DMS 273 treated with DMSO at 0.1 percent for 48 hours (cell line): ENCODE measurements at regions not wholly inside any gene's neighbourhood (a gene's known extent, or its start where the extent isn't known, plus 50 kb on each side); places are given as distances from the start of the nearest gene placed in this dataset.
"Not testable (repeated sequence)": the region's sequence is repeated elsewhere in the genome, so short reads cannot be mapped to it uniquely, and the experiment has no call there.

Source experiments
- DNase-seq: peaks from one replicate; lab custom pipeline; 2025; lab: John Stamatoyannopoulos, UW

GRCh38 chr2:53493210-53493609 is 274.4 kb upstream of the CHAC2 start:
- no peak for DNase-seq

GRCh38 chr2:53490659-53491058 is 276.9 kb upstream of the CHAC2 start:
- peak; percentile 33 for DNase-seq

- not testable (repeated sequence) for DNase-seq
Measured at GRCh38 chr2:53486185-53486899, 281.3 kb upstream of the CHAC2 start.

DNA sequence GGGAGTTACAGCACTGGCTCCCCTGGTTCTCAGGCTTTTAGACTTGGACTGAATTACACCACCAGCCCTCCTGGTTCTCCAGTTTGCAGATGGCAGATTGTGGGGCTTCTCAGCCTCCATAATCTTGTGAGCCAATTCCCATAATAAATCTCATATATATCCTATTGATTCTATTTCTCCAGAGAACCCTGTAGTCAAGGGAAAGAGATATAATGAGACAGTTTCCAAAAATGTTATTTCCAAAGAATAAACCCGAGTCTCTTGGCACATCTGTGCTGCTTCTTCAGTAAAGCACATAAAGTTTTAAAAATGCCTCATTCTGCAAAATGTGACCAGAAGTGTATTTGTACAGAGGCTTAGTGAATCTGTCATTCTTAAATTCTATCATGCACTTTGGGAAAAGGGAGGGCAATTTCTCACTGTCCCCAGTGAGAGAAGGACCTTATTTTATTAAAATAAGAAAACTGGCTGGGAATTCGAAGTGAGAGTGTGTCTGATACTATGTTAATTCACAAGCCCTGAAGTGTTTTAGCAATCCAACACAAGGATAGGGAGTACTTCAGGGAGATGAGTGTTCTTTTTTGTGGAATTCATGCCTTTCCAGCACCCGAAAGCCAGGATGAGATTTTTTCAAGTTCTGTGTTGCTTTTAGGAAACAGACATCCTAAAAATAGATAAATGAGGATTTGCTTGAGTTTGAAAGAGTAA is 282.4 kb upstream of the CHAC2 start:
- no peak for DNase-seq

DNA sequence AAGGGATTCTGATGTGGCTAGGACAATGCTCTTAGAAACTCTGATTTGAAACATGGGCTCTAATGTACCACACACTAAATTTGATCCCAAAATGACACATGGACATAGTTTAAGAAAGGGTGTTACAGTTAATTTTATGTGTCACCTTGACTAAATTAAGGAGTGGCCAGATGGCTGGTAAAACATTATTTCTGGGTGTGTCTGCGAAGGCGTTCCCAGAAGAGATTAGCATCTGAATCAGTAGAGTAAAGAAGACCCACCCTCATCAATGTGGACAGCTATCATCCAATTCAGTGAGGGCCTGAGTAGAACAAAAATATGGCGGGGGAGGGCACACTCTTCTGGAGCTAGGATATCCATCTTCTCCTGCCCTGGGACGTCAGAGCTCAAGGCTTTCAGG is 283.1 kb upstream of the CHAC2 start:
- DNase-seq = no peak

- no peak for DNase-seq
Measured at GRCh38 chr2:53477517-53477916, 290.1 kb upstream of the CHAC2 start.

GRCh38 chr2:53476834-53477233 is 290.8 kb upstream of the CHAC2 start:
- no peak for DNase-seq

DNA sequence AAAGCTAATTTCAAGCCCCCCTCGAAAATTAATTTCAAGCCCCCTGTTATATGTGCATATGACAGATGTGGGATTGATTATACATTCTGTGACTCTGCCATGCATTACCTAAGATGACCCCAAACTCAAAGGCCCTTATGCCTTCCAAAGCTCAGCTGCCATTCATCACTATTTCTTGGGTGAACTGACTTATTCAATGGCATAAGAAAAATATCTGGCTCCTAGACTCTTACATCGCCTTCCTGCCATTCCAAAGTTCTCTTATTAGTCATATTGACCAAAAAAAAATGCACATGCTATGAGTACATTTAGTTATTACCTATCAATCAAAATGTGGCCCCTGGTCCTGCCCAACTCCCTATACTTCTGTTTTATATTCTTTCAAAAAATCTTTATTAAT is 291.8 kb upstream of the CHAC2 start:
- DNase-seq = no peak

GRCh38 chr2:53475321-53475720 is 292.3 kb upstream of the CHAC2 start:
- DNase-seq = no peak

DNA sequence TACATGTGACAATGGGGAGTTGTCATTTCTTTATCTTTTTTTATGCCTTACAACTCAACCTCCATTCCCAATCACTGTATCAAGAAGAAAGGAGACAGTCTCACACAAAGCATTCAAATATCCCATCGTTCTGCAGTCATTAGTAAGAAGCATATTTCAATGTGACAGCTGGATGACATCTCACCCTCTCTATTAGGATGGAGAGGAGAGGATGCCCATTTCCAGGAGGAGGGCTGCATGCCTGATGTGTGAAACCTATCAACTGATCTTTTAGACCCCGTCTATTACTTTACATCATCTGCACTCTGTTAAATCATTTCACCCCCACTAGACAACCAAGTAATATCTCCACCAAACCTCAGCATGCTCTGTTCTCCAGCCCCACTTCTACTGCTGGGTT is 292.7 kb upstream of the CHAC2 start:
- DNase-seq = no peak

DNA sequence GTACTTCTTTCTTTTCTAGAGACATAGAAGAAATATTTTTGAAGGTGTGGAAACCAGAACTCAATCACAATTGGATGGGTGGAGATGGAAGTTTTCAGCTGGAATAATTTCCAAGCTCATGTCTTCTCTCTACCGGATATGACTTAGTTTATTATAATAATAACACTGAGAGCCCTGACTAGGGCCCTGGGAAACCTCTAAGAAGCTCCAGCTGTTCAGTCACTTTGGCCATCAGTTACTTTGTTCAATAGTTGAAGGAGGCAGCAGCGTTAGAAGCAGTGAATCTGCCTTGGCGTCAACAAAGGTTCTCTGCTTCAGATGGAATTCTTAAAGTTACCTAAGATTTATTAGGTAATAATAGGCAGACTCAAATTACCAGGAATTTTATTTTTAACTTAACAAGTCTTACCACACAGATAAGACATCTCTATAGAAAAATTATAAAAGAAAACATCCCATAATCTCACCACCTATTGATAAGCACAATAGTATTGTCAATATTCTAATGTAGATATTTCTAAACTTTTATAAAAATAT is 293.8 kb upstream of the CHAC2 start:
- DNase-seq = no peak

- peak; percentile 14 for DNase-seq
Measured at GRCh38 chr2:53473236-53473635, 294.4 kb upstream of the CHAC2 start.

DNA sequence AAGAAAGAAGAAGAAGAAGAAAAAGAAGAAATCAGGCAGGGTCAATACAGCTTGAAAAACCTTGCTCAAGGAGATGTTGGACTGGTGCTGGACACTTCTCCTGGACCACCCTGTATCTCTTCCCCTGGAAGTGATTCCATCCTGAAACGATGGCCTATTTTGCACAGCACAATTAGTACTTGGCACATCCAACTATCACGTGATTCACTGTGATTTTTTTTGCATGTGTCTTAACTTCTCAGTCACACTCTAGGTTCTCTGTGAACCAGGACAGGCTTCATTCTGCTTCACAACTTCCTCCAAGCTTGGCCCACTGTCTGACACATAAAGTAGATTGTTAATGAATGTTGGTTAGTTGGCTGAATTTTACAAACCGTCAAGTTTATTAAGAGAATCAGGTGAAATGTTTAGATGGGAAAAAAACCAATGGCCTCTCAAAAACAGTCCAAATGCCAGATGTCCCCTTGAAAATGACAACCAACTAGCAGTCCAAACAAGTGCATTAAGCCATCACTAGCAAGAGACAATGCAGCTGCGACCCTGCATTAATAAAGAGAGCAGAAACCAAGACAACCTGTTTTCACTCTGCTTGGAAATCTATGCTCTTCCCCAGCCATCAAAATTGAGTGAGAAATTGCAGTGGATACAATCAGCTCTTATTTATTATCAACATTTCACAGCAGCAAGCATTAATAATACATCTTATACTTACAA is 300.0 kb upstream of the CHAC2 start:
- DNase-seq = no peak

DNA sequence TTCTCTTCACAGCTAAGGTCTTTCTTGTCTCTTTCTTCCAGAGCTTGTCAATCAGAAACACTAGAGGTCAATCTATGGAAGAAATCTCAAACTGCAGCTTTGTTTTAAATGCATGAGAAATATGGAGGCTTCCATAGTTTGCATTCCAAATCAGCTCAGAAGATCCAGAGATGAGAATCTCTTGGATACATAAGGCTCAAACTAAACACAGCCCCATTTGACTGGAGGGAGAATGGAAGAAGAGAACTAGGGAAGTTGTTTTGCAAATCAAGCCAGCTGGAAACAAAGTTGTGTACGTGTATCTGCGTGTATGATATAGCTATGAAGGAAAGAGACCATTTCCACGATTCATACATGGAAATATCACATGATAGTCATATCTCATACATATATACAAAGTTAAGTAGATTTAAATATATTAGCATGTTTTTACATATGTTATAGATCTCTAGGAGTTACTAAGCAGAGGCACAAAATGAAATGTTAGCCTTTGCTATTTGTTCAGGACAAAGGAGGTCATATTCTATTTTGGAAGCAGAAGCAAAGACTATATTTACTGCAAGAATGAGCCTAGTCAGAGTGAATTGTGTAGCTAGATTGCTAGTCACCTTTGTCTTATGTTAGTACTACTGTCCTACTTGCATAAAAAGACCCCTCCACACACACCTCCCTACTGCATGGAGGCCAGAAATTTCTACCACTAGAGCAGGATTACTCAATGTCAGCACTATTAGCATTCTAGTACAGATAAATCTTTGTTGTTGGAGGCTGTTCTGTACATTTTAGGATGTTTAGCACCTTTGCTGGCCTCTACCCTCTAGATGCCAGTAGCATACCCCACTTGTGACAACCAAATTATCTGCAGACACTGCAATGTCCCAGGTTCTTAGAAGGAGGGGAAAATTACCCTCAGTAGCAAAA is 303.5 kb upstream of the CHAC2 start:
- DNase-seq = no peak

DNA sequence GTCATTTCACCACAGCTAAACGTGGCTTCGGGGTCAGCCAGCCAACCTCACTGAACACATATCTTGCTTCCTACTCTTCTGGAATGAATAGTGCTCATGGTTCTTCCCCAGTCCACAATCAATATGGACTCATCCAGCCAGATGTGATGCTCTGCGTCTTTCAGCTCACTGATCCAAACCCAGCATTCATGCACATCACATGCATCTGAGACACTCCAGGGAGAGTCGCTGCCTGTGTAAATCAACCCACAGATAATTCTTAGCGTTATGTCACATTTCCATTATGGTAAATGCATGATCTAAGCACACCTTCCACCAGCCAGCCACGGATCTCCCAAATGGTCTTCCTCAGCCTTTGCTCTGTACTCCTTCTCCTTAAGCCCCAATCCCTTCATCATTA is 306.7 kb upstream of the CHAC2 start:
- DNase-seq = no peak

GRCh38 chr2:53460347-53460746 is 307.3 kb upstream of the CHAC2 start:
- no peak for DNase-seq

DNA sequence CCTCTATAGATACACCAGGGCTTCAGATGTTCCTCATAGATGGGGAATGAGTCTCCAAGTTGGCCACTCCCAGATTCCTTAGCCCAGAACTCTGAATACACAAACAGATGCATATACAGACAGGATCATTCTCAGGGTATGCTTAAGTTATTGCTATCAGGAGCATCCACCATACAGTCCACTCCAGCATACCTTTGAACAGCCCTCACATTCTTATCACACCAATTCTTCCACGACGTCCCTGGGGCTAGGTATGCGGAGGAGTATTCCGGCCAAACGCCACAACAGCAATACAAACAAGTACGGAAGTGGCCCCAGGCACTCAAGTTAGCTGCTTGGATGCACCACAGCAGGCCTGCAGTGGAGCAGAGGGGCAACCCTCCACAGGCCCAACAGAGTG is 312.5 kb upstream of the CHAC2 start:
- DNase-seq = no peak

DNA sequence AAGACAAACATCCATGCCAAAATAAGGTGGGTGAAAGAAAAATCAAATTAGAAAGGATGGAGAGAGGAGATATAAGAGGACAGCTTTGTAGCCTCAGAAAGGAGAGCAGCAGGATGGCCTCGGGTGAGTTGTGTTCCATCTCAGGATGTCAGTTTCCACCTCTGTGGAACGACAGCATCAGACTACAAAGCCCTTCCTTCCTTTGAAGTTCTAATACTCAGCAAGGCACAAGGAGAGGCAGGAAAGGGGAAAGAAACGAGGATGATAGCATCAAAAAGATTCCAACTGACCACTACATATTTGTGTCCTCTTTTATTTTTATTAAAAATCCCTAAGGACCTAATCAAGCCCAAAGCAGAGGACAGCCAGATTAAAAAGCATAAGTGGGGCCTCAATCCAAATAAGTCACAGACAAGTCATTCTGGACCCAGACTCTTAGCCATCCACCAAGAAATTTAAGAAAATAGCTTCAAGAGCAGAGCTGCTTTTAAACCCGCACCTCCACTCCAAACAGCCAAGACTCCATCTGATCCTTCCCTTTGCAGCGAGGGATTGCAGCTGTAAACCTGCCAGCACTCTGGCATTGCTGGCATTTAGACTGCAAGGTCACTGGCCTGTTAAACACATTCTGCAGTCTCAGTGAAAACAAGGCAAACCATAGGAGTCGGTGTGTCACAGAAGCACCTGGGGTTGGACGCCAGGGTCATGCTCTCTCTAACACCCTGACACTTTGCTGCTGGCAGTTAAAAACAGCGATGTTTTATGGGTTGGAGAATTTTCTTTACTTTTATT is 314.5 kb upstream of the CHAC2 start:
- DNase-seq = no peak

DNA sequence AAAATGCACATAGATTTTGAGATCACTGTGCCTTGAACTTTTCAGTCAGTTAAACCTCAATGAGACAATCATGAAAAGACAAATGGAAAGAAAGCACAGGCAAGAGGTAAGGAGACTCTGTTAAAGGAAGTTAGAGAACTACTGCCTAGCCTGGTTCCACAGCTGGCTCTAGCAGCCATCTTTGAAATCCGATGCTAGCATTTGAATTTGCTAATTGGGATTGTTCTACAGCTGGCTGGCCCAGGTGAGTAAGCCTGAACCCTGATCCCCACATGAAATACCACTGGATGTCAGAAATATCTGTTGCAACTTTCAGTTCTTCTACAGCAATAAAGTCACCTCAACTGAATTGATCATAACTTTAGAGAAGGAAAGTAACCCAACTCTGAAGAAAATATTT is 315.2 kb upstream of the CHAC2 start:
- DNase-seq = no peak

DNA sequence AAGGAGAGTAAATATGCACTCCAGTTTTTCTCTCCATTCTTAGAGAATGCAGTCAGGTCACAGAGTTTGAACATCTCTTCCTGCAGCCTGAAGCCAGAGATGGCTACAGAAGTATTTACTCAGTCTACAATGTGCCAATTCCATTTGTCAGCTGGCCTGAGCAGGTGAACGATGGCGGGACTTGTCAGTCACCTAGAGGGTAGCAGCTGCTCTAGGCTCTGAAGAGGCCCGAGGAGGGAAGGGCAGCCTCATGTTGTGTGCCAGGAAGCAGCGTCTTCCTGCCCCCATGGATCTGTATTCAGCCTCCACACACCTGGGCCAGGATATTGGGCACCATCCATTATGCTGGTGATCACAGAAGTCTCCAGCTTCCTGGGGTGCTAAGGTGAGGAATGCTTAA is 316.7 kb upstream of the CHAC2 start:
- DNase-seq = no peak

GRCh38 chr2:53448591-53448990 is 319.0 kb upstream of the CHAC2 start:
- DNase-seq = no peak
